ENCODE measurements at regions not wholly inside any gene's neighbourhood (a gene's known extent, or its start where the extent isn't known, plus 50 kb on each side); places are given as distances from the start of the nearest gene placed in this dataset.
"Not testable (repeated sequence)": the region's sequence is repeated elsewhere in the genome, so short reads cannot be mapped to it uniquely, and the experiment has no call there.

DNA sequence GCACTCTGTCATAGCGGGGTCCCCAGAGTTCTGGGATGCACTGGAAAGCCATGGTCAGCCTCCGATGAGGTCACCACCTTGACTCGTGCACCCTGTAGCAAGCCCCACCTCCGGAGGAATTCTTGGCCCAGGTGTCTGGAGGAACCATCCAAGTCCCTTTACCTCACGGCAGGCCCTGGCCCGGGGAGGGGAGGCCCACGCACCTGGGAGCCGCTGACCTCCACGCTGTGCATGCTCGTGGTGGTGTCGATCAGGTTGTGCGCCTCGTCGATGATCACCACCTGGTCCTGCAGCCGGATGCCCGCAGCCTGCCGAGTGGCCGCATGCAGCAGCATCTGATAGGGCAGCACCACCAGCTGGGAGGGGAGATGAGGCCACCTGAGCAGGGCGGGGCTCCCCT lies 177.3 kb downstream of the KLRB1 start:
- POLR2A ChIA-PET (ENCODE audit: unreplicated experiment); H3K23ac ChIP-seq (ENCODE audit: low read depth, low read length); H2AK9ac ChIP-seq (replicated peaks; ENCODE audit: low read depth, low read length, poor library complexity); H3K79me1 ChIP-seq (ENCODE audit: low read depth in 1 of 2, low read length in 2 of 2); H3K36me3 ChIP-seq (ENCODE audit: control insufficient read depth, insufficient read depth, low read length); intact Hi-C loops (cut with micrococcal nuclease); H3K9me1 ChIP-seq (ENCODE audit: insufficient read depth, low read length); H3K4me2 ChIP-seq (ENCODE audit: low read depth, low read length); H2BK120ac ChIP-seq (ENCODE audit: low read depth, low read length); H2BK15ac ChIP-seq (ENCODE audit: low read depth, low read length); H3K27ac ChIP-seq (ENCODE audit: insufficient read depth, low read length); H4K20me1 ChIP-seq (ENCODE audit: insufficient read depth, low read length); H3K4me1 ChIP-seq (ENCODE audit: control insufficient read depth, insufficient read depth, low read length); H3K27me3 ChIP-seq (ENCODE audit: control insufficient read depth, insufficient read depth, low read length); ATAC-seq (ENCODE audit: low read depth); H3K9me3 ChIP-seq (ENCODE audit: control insufficient read depth, insufficient read depth, low read length); in situ Hi-C loops (cut with MboI; ENCODE audit: low sequenced_read_pairs); H2BK5ac ChIP-seq (ENCODE audit: low read depth, low read length, poor library complexity, severe bottlenecking); dilution Hi-C loops (cut with HindIII; ENCODE audit: low sequenced_read_pairs, unreplicated experiment); H3K14ac ChIP-seq (replicated peaks; ENCODE audit: low read depth, low read length); H2AFZ ChIP-seq (replicated peaks; ENCODE audit: low read length, poor library complexity); CTCF ChIA-PET; H4K91ac ChIP-seq (ENCODE audit: insufficient read depth, low read depth, low read length); H2BK20ac ChIP-seq (ENCODE audit: low read depth, low read length); BruUV-seq (replicated peaks); DNase-seq; H4K8ac ChIP-seq (ENCODE audit: low read depth in 2 of 2, low read length in 2 of 2); H3K4ac ChIP-seq (ENCODE audit: low read depth, low read length); H3K18ac ChIP-seq (ENCODE audit: low read depth, low read length); H2AK5ac ChIP-seq (ENCODE audit: low read depth, low read length); H3K56ac ChIP-seq (ENCODE audit: extremely low read depth, insufficient read depth, low read length); H3K9ac ChIP-seq (ENCODE audit: low read depth, low read length); H3K4me3 ChIP-seq (ENCODE audit: insufficient read depth, low read depth, low read length); H4K5ac ChIP-seq (ENCODE audit: low read depth, low read length): not testable (repeated sequence)
- WGBS, 2 experiments (ENCODE audit: extremely low coverage in 2 of 2, insufficient read length in 1 of 2) = no CpG with 5 or more reads among the region's 19 CpGs

DNA sequence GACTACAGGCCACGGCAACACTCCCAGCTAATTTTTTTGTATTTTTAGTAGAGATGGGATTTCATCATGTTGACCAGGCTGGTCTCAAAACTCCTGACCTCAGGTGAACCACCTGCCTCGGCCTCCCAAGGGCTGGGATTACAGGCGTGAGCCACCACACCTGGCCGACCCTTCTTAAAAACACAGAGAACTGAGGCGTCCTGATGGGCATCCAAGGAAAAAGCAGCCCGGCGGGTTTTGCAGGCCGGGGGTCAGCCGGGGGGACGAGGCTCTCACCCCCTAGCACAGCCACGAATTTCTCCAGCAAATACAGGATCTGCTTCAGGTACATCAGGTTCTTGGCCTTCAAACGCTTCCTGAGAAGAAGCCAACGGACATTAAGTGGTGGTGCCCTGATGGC lies 178.9 kb downstream of the KLRB1 start:
- H4K8ac ChIP-seq (ENCODE audit: low read depth in 2 of 2, low read length in 2 of 2); H4K20me1 ChIP-seq (ENCODE audit: insufficient read depth, low read length); H3K23ac ChIP-seq (ENCODE audit: low read depth, low read length); H2BK5ac ChIP-seq (ENCODE audit: low read depth, low read length, poor library complexity, severe bottlenecking); H3K27ac ChIP-seq (ENCODE audit: insufficient read depth, low read length); ATAC-seq (ENCODE audit: low read depth); DNase-seq; H4K91ac ChIP-seq (ENCODE audit: insufficient read depth, low read depth, low read length); H3K4me1 ChIP-seq (ENCODE audit: control insufficient read depth, insufficient read depth, low read length); H3K4me2 ChIP-seq (ENCODE audit: low read depth, low read length); in situ Hi-C loops (cut with MboI; ENCODE audit: low sequenced_read_pairs); H3K4ac ChIP-seq (ENCODE audit: low read depth, low read length); H2AK5ac ChIP-seq (ENCODE audit: low read depth, low read length); BruUV-seq (replicated peaks); dilution Hi-C loops (cut with HindIII; ENCODE audit: low sequenced_read_pairs, unreplicated experiment); H2BK120ac ChIP-seq (ENCODE audit: low read depth, low read length); CTCF ChIA-PET; POLR2A ChIA-PET (ENCODE audit: unreplicated experiment); H3K27me3 ChIP-seq (ENCODE audit: control insufficient read depth, insufficient read depth, low read length); H3K9ac ChIP-seq (ENCODE audit: low read depth, low read length); H2AFZ ChIP-seq (replicated peaks; ENCODE audit: low read length, poor library complexity); H3K9me1 ChIP-seq (ENCODE audit: insufficient read depth, low read length); H2BK15ac ChIP-seq (ENCODE audit: low read depth, low read length); H3K56ac ChIP-seq (ENCODE audit: extremely low read depth, insufficient read depth, low read length); H3K79me1 ChIP-seq (ENCODE audit: low read depth in 1 of 2, low read length in 2 of 2); H2BK20ac ChIP-seq (ENCODE audit: low read depth, low read length); H3K9me3 ChIP-seq (ENCODE audit: control insufficient read depth, insufficient read depth, low read length); H3K18ac ChIP-seq (ENCODE audit: low read depth, low read length); intact Hi-C loops (cut with micrococcal nuclease); H3K36me3 ChIP-seq (ENCODE audit: control insufficient read depth, insufficient read depth, low read length); H3K4me3 ChIP-seq (ENCODE audit: insufficient read depth, low read depth, low read length); H4K5ac ChIP-seq (ENCODE audit: low read depth, low read length); H3K14ac ChIP-seq (replicated peaks; ENCODE audit: low read depth, low read length); H2AK9ac ChIP-seq (replicated peaks; ENCODE audit: low read depth, low read length, poor library complexity): not testable (repeated sequence)
- no CpG with 5 or more reads among the region's 13 CpGs for WGBS, 2 experiments (ENCODE audit: extremely low coverage in 2 of 2, insufficient read length in 1 of 2)
